Loucy (cell line): ENCODE measurements at regions not wholly inside any gene's neighbourhood (a gene's known extent, or its start where the extent isn't known, plus 50 kb on each side); places are given as distances from the start of the nearest gene placed in this dataset.

Experiments used
- H2AFZ ChIP-seq: fragments of 200-600 bp; sonication (generic); 2 replicates; pipeline ENCODE4 v1.6.0; 2016; ENCODE audit warnings: antibody characterized with exemption, mild to moderate bottlenecking, low read length, moderate library complexity
- H3F3A ChIP-seq: fragments of 200-600 bp; 2 replicates; pipeline ENCODE4 v1.6.0; 2016; ENCODE audit warnings: antibody characterized with exemption, low read depth, mild to moderate bottlenecking
- H3K27me3 ChIP-seq: fragments of 200-600 bp; sonication (generic); 2 replicates; pipeline ENCODE4 v1.6.1; 2014; ENCODE audit warnings: low read length, mild to moderate bottlenecking; ENCODE audit not compliant: insufficient read depth, poor library complexity, severe bottlenecking
- H3K36me3 ChIP-seq: fragments of 200-600 bp; sonication (generic); 2 replicates; pipeline ENCODE4 v1.6.1; 2016; ENCODE audit warnings: low read length; ENCODE audit not compliant: insufficient read depth
- H3K4me1 ChIP-seq: fragments of 200-600 bp; sonication (generic); 2 replicates; pipeline ENCODE4 v1.5.1; 2014; ENCODE audit warnings: low read length, mild to moderate bottlenecking; ENCODE audit not compliant: insufficient read depth, poor library complexity, severe bottlenecking
- H3K4me2 ChIP-seq: fragments of 200-600 bp; sonication (generic); 2 replicates; pipeline ENCODE4 v1.6.0; 2014; ENCODE audit warnings: antibody characterized with exemption, low read length, low read depth, mild to moderate bottlenecking; ENCODE audit not compliant: poor library complexity, severe bottlenecking
- H3K4me3 ChIP-seq: fragments of 200-600 bp; sonication (generic); 2 replicates; pipeline ENCODE4 v1.5.1; 2014; ENCODE audit warnings: low read length, mild to moderate bottlenecking, mixed read lengths; ENCODE audit not compliant: poor library complexity, severe bottlenecking
- H3K79me2 ChIP-seq: fragments of 200-600 bp; sonication (generic); 2 replicates; pipeline ENCODE4 v1.6.1; 2014; ENCODE audit warnings: low read length; ENCODE audit not compliant: insufficient read depth
- H3K9ac ChIP-seq: fragments of 200-600 bp; sonication (generic); 2 replicates; pipeline ENCODE4 v1.6.0; 2014; ENCODE audit warnings: mild to moderate bottlenecking, low read depth, low read length, moderate library complexity; ENCODE audit not compliant: poor library complexity, severe bottlenecking
- H3K9me2 ChIP-seq: fragments of 200-600 bp; sonication (generic); replicated peaks from 2 replicates; pipeline ENCODE4 v1.6.1; 2016; ENCODE audit warnings: low read depth, low read length, mixed read lengths
- H3K9me3 ChIP-seq: fragments of 200-600 bp; sonication (generic); 2 replicates; pipeline ENCODE4 v1.6.1; 2014; ENCODE audit warnings: mild to moderate bottlenecking, antibody characterized with exemption, low read length, low read depth; ENCODE audit not compliant: insufficient read depth
- H4K20me1 ChIP-seq: fragments of 200-600 bp; sonication (generic); 2 replicates; pipeline ENCODE4 v1.6.0; 2014; ENCODE audit warnings: antibody characterized with exemption, low read length, mild to moderate bottlenecking; ENCODE audit not compliant: insufficient read depth, poor library complexity, severe bottlenecking
- CTCF ChIP-seq: fragments of 200-600 bp; sonication (generic); conservative IDR thresholded peaks from 2 replicates; pipeline ENCODE4 v1.5.1; 2014; ENCODE audit warnings: mild to moderate bottlenecking, antibody characterized with exemption, low read length
- EZH2phosphoT487 ChIP-seq: fragments of 200-600 bp; IDR thresholded peaks from 2 replicates; pipeline ENCODE4 v1.6.1; 2018; ENCODE audit warnings: antibody characterized with exemption, mild to moderate bottlenecking, moderate library complexity, borderline replicate concordance

- H3K4me2 ChIP-seq: no peak overlapping the region
- no peaks in the 10 kb centered on the region for H3K9me3 ChIP-seq
- no peaks in the 10 kb centered on the region for H3K79me2 ChIP-seq
- no peak for TF ChIP-seq EZH2phosphoT487
- H3K9me2 ChIP-seq: no peaks in the 10 kb centered on the region
- no peaks in the 10 kb centered on the region for H3K4me1 ChIP-seq
- no peaks in the 10 kb centered on the region for H4K20me1 ChIP-seq
- no peak overlapping the region for H3K4me3 ChIP-seq
- no peaks in the 10 kb centered on the region for H3K27me3 ChIP-seq
- H3F3A ChIP-seq: no peaks in the 10 kb centered on the region
- no peak overlapping the region for H2AFZ ChIP-seq
- H3K36me3 ChIP-seq: no peaks in the 10 kb centered on the region
- no peak overlapping the region for H3K9ac ChIP-seq
Measured at GRCh38 chr1:82542141-82542540, 741.4 kb downstream of the ADGRL2 start.

GRCh38 chr1:82540006-82540405 is 739.3 kb downstream of the ADGRL2 start:
- H3K4me2 ChIP-seq: no peak overlapping the region
- H3K9me2 ChIP-seq: no peaks in the 10 kb centered on the region
- no peaks in the 10 kb centered on the region for H4K20me1 ChIP-seq
- no peaks in the 10 kb centered on the region for H3K27me3 ChIP-seq
- H3K36me3 ChIP-seq: no peaks in the 10 kb centered on the region
- no peaks in the 10 kb centered on the region for H3F3A ChIP-seq
- no peak for TF ChIP-seq EZH2phosphoT487
- TF ChIP-seq CTCF: no peak
- H3K4me1 ChIP-seq: no peaks in the 10 kb centered on the region
- H3K4me3 ChIP-seq: no peak overlapping the region
- H3K79me2 ChIP-seq: no peaks in the 10 kb centered on the region
- H3K9ac ChIP-seq: no peak overlapping the region
- no peak overlapping the region for H2AFZ ChIP-seq
- no peaks in the 10 kb centered on the region for H3K9me3 ChIP-seq

- Histone ChIP-seq H3F3A (no peaks in the 10 kb centered on the region), H2AFZ (no peak overlapping the region), H3K79me2 (no peaks in the 10 kb centered on the region), H3K27me3 (no peaks in the 10 kb centered on the region), H3K9ac (no peak overlapping the region), H3K9me3 (no peaks in the 10 kb centered on the region), H3K4me2 (no peak overlapping the region), H3K4me1 (no peaks in the 10 kb centered on the region), H3K4me3 (no peak overlapping the region), H3K36me3 (no peaks in the 10 kb centered on the region), H3K9me2 (no peaks in the 10 kb centered on the region), H4K20me1 (no peaks in the 10 kb centered on the region)
- TF ChIP-seq CTCF (no peak), EZH2phosphoT487 (no peak)
Measured at GRCh38 chr1:82538876-82539275, 738.1 kb downstream of the ADGRL2 start.

GRCh38 chr1:82534996-82535395 is 734.3 kb downstream of the ADGRL2 start:
- TF ChIP-seq CTCF: no peak
- TF ChIP-seq EZH2phosphoT487: no peak
- no peaks in the 10 kb centered on the region for H3K9me2 ChIP-seq
- no peaks in the 10 kb centered on the region for H3F3A ChIP-seq
- no peak overlapping the region for H3K4me3 ChIP-seq
- H3K36me3 ChIP-seq: no peaks in the 10 kb centered on the region
- no peaks in the 10 kb centered on the region for H3K4me1 ChIP-seq
- no peaks in the 10 kb centered on the region for H3K27me3 ChIP-seq
- no peaks in the 10 kb centered on the region for H3K9me3 ChIP-seq
- H4K20me1 ChIP-seq: no peaks in the 10 kb centered on the region
- no peak overlapping the region for H2AFZ ChIP-seq
- H3K4me2 ChIP-seq: no peak overlapping the region
- no peak overlapping the region for H3K9ac ChIP-seq
- no peaks in the 10 kb centered on the region for H3K79me2 ChIP-seq
